Muscle of arm (tissue), 1 donor: ENCODE measurements at regions not wholly inside any gene's neighbourhood (a gene's known extent, or its start where the extent isn't known, plus 50 kb on each side); places are given as distances from the start of the nearest gene placed in this dataset.
"Not testable (repeated sequence)": the region's sequence is repeated elsewhere in the genome, so short reads cannot be mapped to it uniquely, and the experiment has no call there.

Source experiments
- DNase-seq: peaks from one replicate; pipeline ENCODE4 v3.0.0-alpha.2; 2013

- DNase-seq: no peak
Measured at GRCh38 chr4:1524761-1525160, 118.5 kb upstream of the NKX1-1 start.

GRCh38 chr4:1523907-1524636 is 117.8 kb upstream of the NKX1-1 start:
- no peak for DNase-seq

GRCh38 chr4:1523506-1523905 is 117.3 kb upstream of the NKX1-1 start:
- DNase-seq: no peak

GRCh38 chr4:1523033-1523432 is 116.8 kb upstream of the NKX1-1 start:
- no peak for DNase-seq

GRCh38 chr4:1522606-1523005 is 116.4 kb upstream of the NKX1-1 start:
- DNase-seq: no peak

- no peak for DNase-seq
Measured at GRCh38 chr4:1521821-1522361, 115.6 kb upstream of the NKX1-1 start.

- not testable (repeated sequence) for DNase-seq
Measured at GRCh38 chr4:1520795-1521576, 114.7 kb upstream of the NKX1-1 start.

GRCh38 chr4:1519787-1520661 is 113.8 kb upstream of the NKX1-1 start:
- DNase-seq: no peak

- DNase-seq: no peak
Measured at GRCh38 chr4:1518997-1519700, 112.9 kb upstream of the NKX1-1 start.

GRCh38 chr4:1517592-1518411 is 111.6 kb upstream of the NKX1-1 start:
- no peak for DNase-seq

GRCh38 chr4:1516881-1517480 is 110.7 kb upstream of the NKX1-1 start:
- no peak for DNase-seq

GRCh38 chr4:1516261-1516660 is 110.0 kb upstream of the NKX1-1 start:
- no peak for DNase-seq

GRCh38 chr4:1515763-1516162 is 109.5 kb upstream of the NKX1-1 start:
- DNase-seq: no peak

- no peak for DNase-seq
Measured at GRCh38 chr4:1515156-1515555, 108.9 kb upstream of the NKX1-1 start.

GRCh38 chr4:1514612-1515011 is 108.4 kb upstream of the NKX1-1 start:
- no peak for DNase-seq

GRCh38 chr4:1513936-1514483 is 107.8 kb upstream of the NKX1-1 start:
- no peak for DNase-seq

GRCh38 chr4:1512738-1513660 is 106.8 kb upstream of the NKX1-1 start:
- DNase-seq: no peak

GRCh38 chr4:1512051-1512737 is 106.0 kb upstream of the NKX1-1 start:
- no peak for DNase-seq
